Ishikawa (cell line): ENCODE measurements at regions not wholly inside any gene's neighbourhood (a gene's known extent, or its start where the extent isn't known, plus 50 kb on each side); places are given as distances from the start of the nearest gene placed in this dataset.

ENCODE experiments used
- CREB1 ChIP-seq: IDR thresholded peaks from 2 replicates; pipeline ENCODE4 v1.6.1; 2012; ENCODE audit warnings: low read depth
- EGR1 ChIP-seq: IDR thresholded peaks from 2 replicates; pipeline ENCODE4 v1.6.1; 2012
- EP300 ChIP-seq: IDR thresholded peaks from 2 replicates; pipeline ENCODE4 v1.6.1; 2012; ENCODE audit warnings: borderline replicate concordance
- RAD21 ChIP-seq: IDR thresholded peaks from 2 replicates; pipeline ENCODE4 v1.6.1; 2012; ENCODE audit warnings: low read depth
- TAF1 ChIP-seq: IDR thresholded peaks from 2 replicates; pipeline ENCODE4 v1.6.1; 2012; ENCODE audit warnings: low read depth, mild to moderate bottlenecking
- TEAD4 ChIP-seq: IDR thresholded peaks from 2 replicates; pipeline ENCODE4 v1.6.1; 2012
- TF ChIP-seq, protein P1 (sequence below): IDR thresholded peaks from 2 replicates; pipeline ENCODE4 v1.6.1; 2012
- TF ChIP-seq, protein P2 (sequence below): IDR thresholded peaks from 2 replicates; pipeline ENCODE4 v1.6.1; 2012; ENCODE audit warnings: low read depth, mild to moderate bottlenecking

DNA sequence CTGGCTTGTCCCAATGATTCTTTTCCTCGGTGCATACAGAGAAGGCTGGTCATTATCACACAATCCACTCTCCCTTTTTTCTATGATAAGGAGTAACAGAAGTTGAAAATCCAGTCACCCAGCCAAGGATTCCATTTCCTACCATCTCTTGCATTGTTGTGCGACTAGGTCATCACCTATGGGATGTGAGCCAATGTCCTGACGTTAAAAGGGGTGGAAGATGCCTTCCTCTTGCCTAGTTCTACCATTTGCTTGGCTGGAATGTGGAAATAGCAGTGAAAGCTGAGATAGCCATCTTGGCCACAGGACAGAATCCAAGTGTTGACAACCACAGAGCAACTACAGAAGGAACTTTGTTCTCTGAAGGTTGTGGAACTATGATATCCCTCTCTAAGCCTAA is 132.2 kb upstream of the KIT start:
- TF ChIP-seq, protein P1, sequence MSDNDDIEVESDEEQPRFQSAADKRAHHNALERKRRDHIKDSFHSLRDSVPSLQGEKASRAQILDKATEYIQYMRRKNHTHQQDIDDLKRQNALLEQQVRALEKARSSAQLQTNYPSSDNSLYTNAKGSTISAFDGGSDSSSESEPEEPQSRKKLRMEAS = no peak
- TF ChIP-seq TEAD4 = peak; percentile 84
- TF ChIP-seq CREB1 = no peak
- no peak for TF ChIP-seq RAD21
- TF ChIP-seq, protein P2, sequence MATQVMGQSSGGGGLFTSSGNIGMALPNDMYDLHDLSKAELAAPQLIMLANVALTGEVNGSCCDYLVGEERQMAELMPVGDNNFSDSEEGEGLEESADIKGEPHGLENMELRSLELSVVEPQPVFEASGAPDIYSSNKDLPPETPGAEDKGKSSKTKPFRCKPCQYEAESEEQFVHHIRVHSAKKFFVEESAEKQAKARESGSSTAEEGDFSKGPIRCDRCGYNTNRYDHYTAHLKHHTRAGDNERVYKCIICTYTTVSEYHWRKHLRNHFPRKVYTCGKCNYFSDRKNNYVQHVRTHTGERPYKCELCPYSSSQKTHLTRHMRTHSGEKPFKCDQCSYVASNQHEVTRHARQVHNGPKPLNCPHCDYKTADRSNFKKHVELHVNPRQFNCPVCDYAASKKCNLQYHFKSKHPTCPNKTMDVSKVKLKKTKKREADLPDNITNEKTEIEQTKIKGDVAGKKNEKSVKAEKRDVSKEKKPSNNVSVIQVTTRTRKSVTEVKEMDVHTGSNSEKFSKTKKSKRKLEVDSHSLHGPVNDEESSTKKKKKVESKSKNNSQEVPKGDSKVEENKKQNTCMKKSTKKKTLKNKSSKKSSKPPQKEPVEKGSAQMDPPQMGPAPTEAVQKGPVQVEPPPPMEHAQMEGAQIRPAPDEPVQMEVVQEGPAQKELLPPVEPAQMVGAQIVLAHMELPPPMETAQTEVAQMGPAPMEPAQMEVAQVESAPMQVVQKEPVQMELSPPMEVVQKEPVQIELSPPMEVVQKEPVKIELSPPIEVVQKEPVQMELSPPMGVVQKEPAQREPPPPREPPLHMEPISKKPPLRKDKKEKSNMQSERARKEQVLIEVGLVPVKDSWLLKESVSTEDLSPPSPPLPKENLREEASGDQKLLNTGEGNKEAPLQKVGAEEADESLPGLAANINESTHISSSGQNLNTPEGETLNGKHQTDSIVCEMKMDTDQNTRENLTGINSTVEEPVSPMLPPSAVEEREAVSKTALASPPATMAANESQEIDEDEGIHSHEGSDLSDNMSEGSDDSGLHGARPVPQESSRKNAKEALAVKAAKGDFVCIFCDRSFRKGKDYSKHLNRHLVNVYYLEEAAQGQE = no peak
- peak; percentile 66; the same call in 1 of the 2 replicates for TF ChIP-seq EP300
- TF ChIP-seq TAF1 = no peak
- no peak for TF ChIP-seq EGR1
